SK-N-SH treated with all-trans-retinoic acid at 6 μM for 48 hours (cell line): ENCODE measurements at regions not wholly inside any gene's neighbourhood (a gene's known extent, or its start where the extent isn't known, plus 50 kb on each side); places are given as distances from the start of the nearest gene placed in this dataset.

Source experiments
- ATAC-seq: fragments of 200-7000 bp; cut with Tn5 transposase; 3 replicates; pipeline ENCODE4 v1.9.1; 2020; ENCODE audit warnings: mild to moderate bottlenecking, moderate library complexity
- BACH2 ChIP-seq: fragments of 250-450 bp; sonication (Bioruptor Pico); IDR thresholded peaks from 2 replicates; pipeline ENCODE4 v1.9.0; 2021; ENCODE audit warnings: mild to moderate bottlenecking, borderline replicate concordance
- CREB5 ChIP-seq: fragments of 250-450 bp; sonication (Bioruptor Pico); IDR thresholded peaks from 2 replicates; pipeline ENCODE4 v1.5.1; 2020; ENCODE audit warnings: low read depth, mild to moderate bottlenecking, moderate library complexity
- CSDC2 ChIP-seq: fragments of 250-450 bp; sonication (Bioruptor Pico); IDR thresholded peaks from 2 replicates; pipeline ENCODE4 v1.5.0; 2020; ENCODE audit warnings: mild to moderate bottlenecking, moderate library complexity
- CSRNP3 ChIP-seq: fragments of 250-450 bp; sonication (Bioruptor Pico); IDR thresholded peaks from 2 replicates; pipeline ENCODE4 v1.5.1; 2021; ENCODE audit warnings: mild to moderate bottlenecking, moderate library complexity
- GLIS3 ChIP-seq: fragments of 250-450 bp; sonication (Bioruptor Pico); IDR thresholded peaks from 2 replicates; pipeline ENCODE4 v1.5.0; 2020; ENCODE audit warnings: mild to moderate bottlenecking, moderate library complexity
- ISL1 ChIP-seq: fragments of 250-450 bp; sonication (Bioruptor Pico); IDR thresholded peaks from 2 replicates; pipeline ENCODE4 v2.1.2; 2022; ENCODE audit warnings: mild to moderate bottlenecking, moderate library complexity
- OSR1 ChIP-seq: fragments of 250-450 bp; sonication (Bioruptor Pico); IDR thresholded peaks from 2 replicates; pipeline ENCODE4 v1.8.0; 2022; ENCODE audit warnings: moderate library complexity, mild to moderate bottlenecking, inconsistent platforms
- PATZ1 ChIP-seq: fragments of 250-450 bp; sonication (Bioruptor Pico); IDR thresholded peaks from 2 replicates; pipeline ENCODE4 v1.8.0; 2020; ENCODE audit warnings: mild to moderate bottlenecking, moderate library complexity, borderline replicate concordance
- PPARA ChIP-seq: fragments of 250-450 bp; sonication (Bioruptor Pico); IDR thresholded peaks from 2 replicates; pipeline ENCODE4 v1.5.0; 2020; ENCODE audit warnings: mild to moderate bottlenecking, borderline replicate concordance
- RARB ChIP-seq: fragments of 250-450 bp; sonication (Bioruptor Pico); IDR thresholded peaks from 2 replicates; pipeline ENCODE4 v1.8.0; 2021; ENCODE audit warnings: mild to moderate bottlenecking, moderate library complexity
- SNAI2 ChIP-seq: fragments of 250-450 bp; sonication (Bioruptor Pico); IDR thresholded peaks from 2 replicates; pipeline ENCODE4 v1.5.0; 2020; ENCODE audit warnings: mild to moderate bottlenecking, moderate library complexity
- TCF4 ChIP-seq: fragments of 250-450 bp; sonication (Bioruptor Pico); IDR thresholded peaks from 2 replicates; pipeline ENCODE4 v1.8.0; 2021; ENCODE audit warnings: mild to moderate bottlenecking, moderate library complexity, borderline replicate concordance
- TOX ChIP-seq: fragments of 250-450 bp; sonication (Bioruptor Pico); IDR thresholded peaks from 2 replicates; pipeline ENCODE4 v1.8.0; 2021; ENCODE audit warnings: mild to moderate bottlenecking, moderate library complexity, borderline replicate concordance
- TSHZ2 ChIP-seq: fragments of 250-450 bp; sonication (Bioruptor Pico); IDR thresholded peaks from 2 replicates; pipeline ENCODE4 v1.5.0; 2020; ENCODE audit warnings: mild to moderate bottlenecking, moderate library complexity
- ZC3H10 ChIP-seq: fragments of 250-450 bp; sonication (Bioruptor Pico); IDR thresholded peaks from 2 replicates; pipeline ENCODE4 v1.5.1; 2021; ENCODE audit warnings: mild to moderate bottlenecking, moderate library complexity
- ZFP3 ChIP-seq: fragments of 250-450 bp; sonication (Bioruptor Pico); IDR thresholded peaks from 2 replicates; pipeline ENCODE4 v1.5.0; 2020; ENCODE audit warnings: mild to moderate bottlenecking, moderate library complexity
- ZFP30 ChIP-seq: fragments of 450-650 bp; formaldehyde crosslinking; IDR thresholded peaks from 2 replicates; pipeline ENCODE4 v1.5.0; 2022; ENCODE audit warnings: mild to moderate bottlenecking, moderate library complexity
- ZNF70 ChIP-seq: fragments of 450-650 bp; formaldehyde crosslinking; IDR thresholded peaks from 2 replicates; pipeline ENCODE4 v1.5.0; 2020; ENCODE audit warnings: mild to moderate bottlenecking, moderate library complexity
- ZNF8 ChIP-seq: fragments of 450-650 bp; formaldehyde crosslinking; IDR thresholded peaks from 2 replicates; pipeline ENCODE4 v1.5.0; 2020; ENCODE audit warnings: mild to moderate bottlenecking, moderate library complexity

GRCh38 chr11:91776655-91777054 lies 448.0 kb upstream of the FAT3 start:
- no peak for ATAC-seq
- TF ChIP-seq CREB5 (CRISPR knock-in tag) (no peak), BACH2 (CRISPR knock-in tag) (no peak), ZC3H10 (CRISPR knock-in tag) (no peak), PPARA (no peak), PATZ1 (CRISPR knock-in tag) (no peak), TOX (CRISPR knock-in tag) (no peak), TSHZ2 (CRISPR knock-in tag) (no peak), ZNF70 (CRISPR knock-in tag) (no peak)

- no peak for TF ChIP-seq ZFP30 (CRISPR knock-in tag)
- TF ChIP-seq ZC3H10 (CRISPR knock-in tag): no peak
- no peak for TF ChIP-seq TSHZ2 (CRISPR knock-in tag)
- no peak for TF ChIP-seq ZNF8
- no peak for TF ChIP-seq CSRNP3
- no peak for TF ChIP-seq ZNF70 (CRISPR knock-in tag)
- TF ChIP-seq TOX (CRISPR knock-in tag): no peak
- no peak for TF ChIP-seq ISL1 (CRISPR knock-in tag)
- TF ChIP-seq SNAI2: no peak
- TF ChIP-seq RARB (CRISPR knock-in tag): no peak
- no peak for TF ChIP-seq CREB5 (CRISPR knock-in tag)
- peak; percentile 60 for ATAC-seq
These were observed 451.5 kb upstream of the FAT3 start for GRCh38 chr11:91773090-91773489.

- no peak for TF ChIP-seq CSDC2 (CRISPR knock-in tag)
- TF ChIP-seq ZFP3 (CRISPR knock-in tag): no peak
- no peak for TF ChIP-seq TCF4 (CRISPR knock-in tag)
- TF ChIP-seq ZNF8: no peak
- TF ChIP-seq ISL1 (CRISPR knock-in tag): no peak
- no peak for TF ChIP-seq GLIS3
- no peak for TF ChIP-seq OSR1 (CRISPR knock-in tag)
- no peak for ATAC-seq
These were observed 452.7 kb upstream of the FAT3 start for GRCh38 chr11:91771961-91772360.
